Upper lobe of right lung (tissue), 1 donor: ENCODE measurements at regions not wholly inside any gene's neighbourhood (a gene's known extent, or its start where the extent isn't known, plus 50 kb on each side); places are given as distances from the start of the nearest gene placed in this dataset.

Source experiments
- ATAC-seq: fragments of 200-7000 bp; cut with Tn5 transposase; one replicate; pipeline ENCODE4 v1.9.1; 2020; ENCODE audit warnings: mild to moderate bottlenecking, moderate library complexity
- DNase-seq: peaks from one replicate; pipeline ENCODE4 v3.0.0-alpha.2; 2020
- H3K27ac ChIP-seq: fragments of 200-600 bp; one replicate; pipeline ENCODE4 v1.8.0; 2022
- H3K27me3 ChIP-seq: fragments of 200-600 bp; one replicate; pipeline ENCODE4 v1.8.0; 2022; ENCODE audit warnings: mild to moderate bottlenecking
- H3K36me3 ChIP-seq: fragments of 200-600 bp; one replicate; pipeline ENCODE4 v1.8.0; 2022
- H3K4me1 ChIP-seq: fragments of 200-600 bp; one replicate; pipeline ENCODE4 v1.8.0; 2022
- H3K4me3 ChIP-seq: fragments of 200-600 bp; one replicate; pipeline ENCODE4 v1.8.0; 2022; ENCODE audit warnings: mild to moderate bottlenecking
- H3K9me3 ChIP-seq: fragments of 200-600 bp; one replicate; pipeline ENCODE4 v1.8.0; 2022
- CTCF ChIP-seq: fragments of 200-600 bp; IDR thresholded peaks from one replicate; pipeline ENCODE4 v1.8.0; 2022; ENCODE audit warnings: antibody characterized with exemption
- intact Hi-C: fragments of 100-400 bp; cut with DNase I; formaldehyde crosslinking; loops from one replicate; pipeline ENCODE4 v1.11.0; 2022
- donor health status: DM: no; HTN: yes; CAD: no; lungs with severe emphysema.

GRCh38 chr20:52867305-52867704 is 104.9 kb upstream of the TSHZ2 start:
- DNase-seq (no peak), ATAC-seq (no peak)
- H3K27ac ChIP-seq, result no peak overlapping the region
- H3K9me3 ChIP-seq, result no peaks in the 10 kb centered on the region
- no peaks in the 10 kb centered on the region for H3K27me3 ChIP-seq
- no peak overlapping the region for H3K4me3 ChIP-seq
- H3K36me3 ChIP-seq, result no peaks in the 10 kb centered on the region
- TF ChIP-seq CTCF, result no peak
- intact Hi-C loops, result no loop called here
- H3K4me1 ChIP-seq, result no peaks in the 10 kb centered on the region

GRCh38 chr20:52864916-52865605 is 107.1 kb upstream of the TSHZ2 start:
- Histone ChIP-seq H3K4me3 (no peak overlapping the region), H3K36me3 (no peaks in the 10 kb centered on the region), H3K27me3 (no peaks in the 10 kb centered on the region), H3K4me1 (no peaks in the 10 kb centered on the region), H3K27ac (no peak overlapping the region), H3K9me3 (no peaks in the 10 kb centered on the region)
- DNase-seq, result no peak
- no peak for TF ChIP-seq CTCF
- intact Hi-C loops, result no loop called here
- no peak for ATAC-seq

- intact Hi-C loops, result no loop called here
- ATAC-seq (no peak), DNase-seq (no peak)
- no peaks in the 10 kb centered on the region for H3K9me3 ChIP-seq
- H3K27ac ChIP-seq, result no peak overlapping the region
- TF ChIP-seq CTCF, result no peak
- no peaks in the 10 kb centered on the region for H3K4me1 ChIP-seq
- no peak overlapping the region for H3K4me3 ChIP-seq
- no peaks in the 10 kb centered on the region for H3K36me3 ChIP-seq
- no peaks in the 10 kb centered on the region for H3K27me3 ChIP-seq
These were observed 112.8 kb upstream of the TSHZ2 start for GRCh38 chr20:52859156-52859876.

GRCh38 chr20:52852714-52853113 is 119.4 kb upstream of the TSHZ2 start:
- Histone ChIP-seq H3K36me3 (no peaks in the 10 kb centered on the region), H3K9me3 (no peaks in the 10 kb centered on the region), H3K4me3 (no peak overlapping the region), H3K27ac (no peak overlapping the region), H3K27me3 (no peaks in the 10 kb centered on the region), H3K4me1 (no peaks in the 10 kb centered on the region)
- DNase-seq, result no peak
- ATAC-seq, result no peak
- no peak for TF ChIP-seq CTCF
- intact Hi-C loops, result no loop called here

GRCh38 chr20:52847731-52848359 is 124.3 kb upstream of the TSHZ2 start:
- no peak overlapping the region for H3K27ac ChIP-seq
- TF ChIP-seq CTCF, result no peak
- ATAC-seq (no peak), DNase-seq (no peak)
- H3K36me3 ChIP-seq, result no peaks in the 10 kb centered on the region
- no peaks in the 10 kb centered on the region for H3K4me1 ChIP-seq
- H3K9me3 ChIP-seq, result no peaks in the 10 kb centered on the region
- no peaks in the 10 kb centered on the region for H3K27me3 ChIP-seq
- intact Hi-C loops, result no loop called here
- H3K4me3 ChIP-seq, result no peak overlapping the region
